IMR-90 (cell line): ENCODE measurements at regions not wholly inside any gene's neighbourhood (a gene's known extent, or its start where the extent isn't known, plus 50 kb on each side); places are given as distances from the start of the nearest gene placed in this dataset.

Experiments
- CEBPB ChIP-seq: IDR thresholded peaks from 2 replicates; pipeline ENCODE4 v1.6.1; 2012; ENCODE audit warnings: low read depth, low read length, improper control_type of control experiment
- CHD1 ChIP-seq: IDR thresholded peaks from 2 replicates; pipeline ENCODE4 v1.6.1; 2012; ENCODE audit warnings: low read depth, low read length, improper control_type of control experiment
- FOS ChIP-seq: fragments of 150-350 bp; IDR thresholded peaks from 2 replicates; pipeline ENCODE4 v1.6.1; 2016; ENCODE audit warnings: low read depth, low read length
- MAFK ChIP-seq: IDR thresholded peaks from 2 replicates; pipeline ENCODE4 v1.6.1; 2012; ENCODE audit warnings: low read depth, low read length, improper control_type of control experiment
- MAZ ChIP-seq: IDR thresholded peaks from 2 replicates; pipeline ENCODE4 v1.6.1; 2012; ENCODE audit warnings: low read depth, mild to moderate bottlenecking, low read length, improper control_type of control experiment, moderate library complexity, borderline replicate concordance
- NFE2L2 ChIP-seq: fragments of 150-350 bp; IDR thresholded peaks from 2 replicates; pipeline ENCODE4 v1.6.1; 2016; ENCODE audit warnings: low read depth, mild to moderate bottlenecking, low read length
- POLR2A ChIP-seq: IDR thresholded peaks from 2 replicates; pipeline ENCODE4 v1.6.1; 2012; ENCODE audit warnings: mild to moderate bottlenecking, low read depth, low read length
- RAD21 ChIP-seq: IDR thresholded peaks from 2 replicates; pipeline ENCODE4 v1.6.1; 2012; ENCODE audit warnings: low read length, improper control_type of control experiment
- RFX5 ChIP-seq: IDR thresholded peaks from 2 replicates; pipeline ENCODE4 v1.8.0; 2012; ENCODE audit warnings: low read depth, mild to moderate bottlenecking, low read length, moderate library complexity
- SMC3 ChIP-seq: fragments of 150-350 bp; IDR thresholded peaks from 2 replicates; pipeline ENCODE4 v1.6.1; 2016; ENCODE audit warnings: low read depth, mild to moderate bottlenecking, antibody characterized with exemption, low read length, moderate library complexity
- TF ChIP-seq, protein P1 (sequence below): conservative IDR thresholded peaks from 2 replicates; pipeline ENCODE4 v1.5.1; 2012; ENCODE audit warnings: mild to moderate bottlenecking, low read depth, low read length, improper control_type of control experiment
- TF ChIP-seq, protein P2 (sequence below): fragments of 150-350 bp; IDR thresholded peaks from 2 replicates; pipeline ENCODE4 v1.6.1; 2016; ENCODE audit warnings: low read depth, mild to moderate bottlenecking, low read length, moderate library complexity, borderline replicate concordance

DNA sequence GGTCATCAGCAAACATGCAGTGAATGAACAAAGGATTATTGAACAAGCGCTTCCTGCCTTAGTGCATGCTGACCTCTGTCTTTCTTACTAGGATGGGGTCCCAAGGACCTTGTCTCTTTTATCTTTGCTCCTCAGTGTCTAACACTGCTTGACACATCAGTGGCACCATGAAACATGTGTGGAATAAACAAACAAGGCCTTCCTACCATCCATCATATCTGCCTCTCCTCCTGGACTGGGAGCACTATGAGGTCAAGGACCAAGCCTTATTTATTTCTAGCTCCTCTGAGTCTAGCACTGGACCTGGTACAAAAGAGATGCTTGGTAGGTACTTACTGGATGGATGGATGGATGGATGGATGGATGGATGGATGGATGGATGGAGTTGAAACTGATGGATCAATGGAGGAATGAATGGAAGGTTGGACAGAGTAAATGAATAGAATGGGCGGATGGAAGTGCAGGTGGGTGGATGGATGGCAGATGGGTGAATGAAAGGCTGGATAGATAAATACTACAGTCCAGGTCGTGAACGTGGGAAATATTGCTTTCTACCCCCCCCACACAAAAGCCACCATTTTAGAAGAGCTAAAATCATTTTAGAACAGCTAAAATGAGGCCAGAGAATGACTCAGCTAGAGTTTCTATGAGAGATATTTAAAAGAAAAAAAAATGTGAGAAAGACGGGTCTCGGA is 104.1 kb upstream of the PTPN1 start:
- no peak for TF ChIP-seq RAD21
- TF ChIP-seq MAFK, result no peak
- TF ChIP-seq, protein P1, sequence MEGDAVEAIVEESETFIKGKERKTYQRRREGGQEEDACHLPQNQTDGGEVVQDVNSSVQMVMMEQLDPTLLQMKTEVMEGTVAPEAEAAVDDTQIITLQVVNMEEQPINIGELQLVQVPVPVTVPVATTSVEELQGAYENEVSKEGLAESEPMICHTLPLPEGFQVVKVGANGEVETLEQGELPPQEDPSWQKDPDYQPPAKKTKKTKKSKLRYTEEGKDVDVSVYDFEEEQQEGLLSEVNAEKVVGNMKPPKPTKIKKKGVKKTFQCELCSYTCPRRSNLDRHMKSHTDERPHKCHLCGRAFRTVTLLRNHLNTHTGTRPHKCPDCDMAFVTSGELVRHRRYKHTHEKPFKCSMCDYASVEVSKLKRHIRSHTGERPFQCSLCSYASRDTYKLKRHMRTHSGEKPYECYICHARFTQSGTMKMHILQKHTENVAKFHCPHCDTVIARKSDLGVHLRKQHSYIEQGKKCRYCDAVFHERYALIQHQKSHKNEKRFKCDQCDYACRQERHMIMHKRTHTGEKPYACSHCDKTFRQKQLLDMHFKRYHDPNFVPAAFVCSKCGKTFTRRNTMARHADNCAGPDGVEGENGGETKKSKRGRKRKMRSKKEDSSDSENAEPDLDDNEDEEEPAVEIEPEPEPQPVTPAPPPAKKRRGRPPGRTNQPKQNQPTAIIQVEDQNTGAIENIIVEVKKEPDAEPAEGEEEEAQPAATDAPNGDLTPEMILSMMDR, result no peak
- no peak for TF ChIP-seq POLR2A
- no peak for TF ChIP-seq SMC3
- TF ChIP-seq NFE2L2, result no peak
- TF ChIP-seq CHD1, result no peak
- TF ChIP-seq, protein P2, sequence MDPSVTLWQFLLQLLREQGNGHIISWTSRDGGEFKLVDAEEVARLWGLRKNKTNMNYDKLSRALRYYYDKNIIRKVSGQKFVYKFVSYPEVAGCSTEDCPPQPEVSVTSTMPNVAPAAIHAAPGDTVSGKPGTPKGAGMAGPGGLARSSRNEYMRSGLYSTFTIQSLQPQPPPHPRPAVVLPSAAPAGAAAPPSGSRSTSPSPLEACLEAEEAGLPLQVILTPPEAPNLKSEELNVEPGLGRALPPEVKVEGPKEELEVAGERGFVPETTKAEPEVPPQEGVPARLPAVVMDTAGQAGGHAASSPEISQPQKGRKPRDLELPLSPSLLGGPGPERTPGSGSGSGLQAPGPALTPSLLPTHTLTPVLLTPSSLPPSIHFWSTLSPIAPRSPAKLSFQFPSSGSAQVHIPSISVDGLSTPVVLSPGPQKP, result no peak
- no peak for TF ChIP-seq FOS
- TF ChIP-seq RFX5, result no peak
- no peak for TF ChIP-seq MAZ
- no peak for TF ChIP-seq CEBPB
